SJSA1 (cell line): ENCODE measurements at regions not wholly inside any gene's neighbourhood (a gene's known extent, or its start where the extent isn't known, plus 50 kb on each side); places are given as distances from the start of the nearest gene placed in this dataset.

Experiments
- DNase-seq, 2 experiments: peaks; one replicate each; pipeline ENCODE4 v3.0.0-alpha.2; 2015 to 2020; ENCODE audit warnings: low spot score in 2 of 2, low read depth in 1 of 2
- H3K27ac ChIP-seq: fragments of 250-450 bp; sonication (Bioruptor Pico); 2 replicates; pipeline ENCODE4 v1.5.1; 2020; ENCODE audit warnings: mild to moderate bottlenecking, moderate library complexity
- H3K27me3 ChIP-seq: fragments of 250-450 bp; sonication (Bioruptor Pico); replicated peaks from 2 replicates; pipeline ENCODE4 v1.5.1; 2020; ENCODE audit warnings: mild to moderate bottlenecking, moderate library complexity
- H3K36me3 ChIP-seq: fragments of 250-450 bp; sonication (Bioruptor Pico); 2 replicates; pipeline ENCODE4 v1.5.1; 2020; ENCODE audit warnings: mild to moderate bottlenecking
- H3K4me1 ChIP-seq: fragments of 250-450 bp; sonication (Bioruptor Pico); replicated peaks from 2 replicates; pipeline ENCODE4 v1.6.1; 2021; ENCODE audit warnings: mild to moderate bottlenecking
- H3K4me3 ChIP-seq: fragments of 250-450 bp; sonication (Bioruptor Pico); 2 replicates; pipeline ENCODE4 v1.5.1; 2020; ENCODE audit warnings: mild to moderate bottlenecking
- H3K9me3 ChIP-seq: fragments of 250-450 bp; sonication (Bioruptor Pico); replicated peaks from 2 replicates; pipeline ENCODE4 v1.5.1; 2020; ENCODE audit warnings: mild to moderate bottlenecking

GRCh38 chr7:153920897-153921296 lies 131.3 kb upstream of the DPP6 start:
- Histone ChIP-seq H3K27me3 (no peaks in the 10 kb centered on the region), H3K4me3 (no peak overlapping the region), H3K9me3 (no peaks in the 10 kb centered on the region; the same call in 1 of the 2 replicates), H3K36me3 (no peaks in the 10 kb centered on the region), H3K4me1 (no peaks in the 10 kb centered on the region), H3K27ac (no peak overlapping the region)
- no peak for DNase-seq

GRCh38 chr7:153921408-153921807 lies 130.8 kb upstream of the DPP6 start:
- peaks cover 4% of the 10 kb centered on the region; the same call in 1 of the 2 replicates for H3K9me3 ChIP-seq
- no peaks in the 10 kb centered on the region for H3K36me3 ChIP-seq
- no peaks in the 10 kb centered on the region for H3K27me3 ChIP-seq
- H3K4me3 ChIP-seq = no peak overlapping the region
- DNase-seq = no peak
- H3K4me1 ChIP-seq = no peaks in the 10 kb centered on the region
- no peak overlapping the region for H3K27ac ChIP-seq

GRCh38 chr7:153930696-153931095 lies 121.5 kb upstream of the DPP6 start:
- no peak for DNase-seq
- H3K4me1 ChIP-seq = no peaks in the 10 kb centered on the region
- peaks cover 7% of the 10 kb centered on the region for H3K9me3 ChIP-seq
- H3K4me3 ChIP-seq = no peak overlapping the region
- no peak overlapping the region for H3K27ac ChIP-seq
- no peaks in the 10 kb centered on the region for H3K27me3 ChIP-seq
- H3K36me3 ChIP-seq = no peaks in the 10 kb centered on the region

- DNase-seq = no peak
- H3K36me3 ChIP-seq = no peaks in the 10 kb centered on the region
- H3K9me3 ChIP-seq = peaks cover 7% of the 10 kb centered on the region
- H3K27ac ChIP-seq = no peak overlapping the region
- no peaks in the 10 kb centered on the region for H3K27me3 ChIP-seq
- no peaks in the 10 kb centered on the region for H3K4me1 ChIP-seq
- no peak overlapping the region for H3K4me3 ChIP-seq
These were observed 118.2 kb upstream of the DPP6 start for GRCh38 chr7:153934048-153934447.

GRCh38 chr7:153934629-153935028 lies 117.6 kb upstream of the DPP6 start:
- no peaks in the 10 kb centered on the region for H3K36me3 ChIP-seq
- no peak for DNase-seq
- H3K9me3 ChIP-seq = peaks cover 7% of the 10 kb centered on the region
- H3K27me3 ChIP-seq = no peaks in the 10 kb centered on the region
- no peak overlapping the region for H3K4me3 ChIP-seq
- H3K27ac ChIP-seq = no peak overlapping the region
- no peaks in the 10 kb centered on the region for H3K4me1 ChIP-seq

- Histone ChIP-seq H3K9me3 (peaks cover 7% of the 10 kb centered on the region), H3K36me3 (no peaks in the 10 kb centered on the region), H3K27ac (no peak overlapping the region), H3K27me3 (no peaks in the 10 kb centered on the region), H3K4me3 (no peak overlapping the region), H3K4me1 (no peaks in the 10 kb centered on the region)
- no peak for DNase-seq
These were observed 117.1 kb upstream of the DPP6 start for GRCh38 chr7:153935095-153935494.

GRCh38 chr7:153938451-153938850 lies 113.7 kb upstream of the DPP6 start:
- Histone ChIP-seq H3K9me3 (peaks cover 7% of the 10 kb centered on the region), H3K4me3 (no peak overlapping the region), H3K27me3 (no peaks in the 10 kb centered on the region), H3K27ac (no peak overlapping the region), H3K4me1 (no peaks in the 10 kb centered on the region), H3K36me3 (no peaks in the 10 kb centered on the region)
- no peak for DNase-seq

- Histone ChIP-seq H3K4me3 (no peak overlapping the region), H3K36me3 (no peaks in the 10 kb centered on the region), H3K4me1 (no peaks in the 10 kb centered on the region), H3K27me3 (no peaks in the 10 kb centered on the region), H3K9me3 (peaks cover 7% of the 10 kb centered on the region), H3K27ac (no peak overlapping the region)
- no peak for DNase-seq
These were observed 113.0 kb upstream of the DPP6 start for GRCh38 chr7:153939177-153939576.

- peaks cover 7% of the 10 kb centered on the region for H3K9me3 ChIP-seq
- H3K27me3 ChIP-seq = no peaks in the 10 kb centered on the region
- H3K27ac ChIP-seq = no peak overlapping the region
- no peaks in the 10 kb centered on the region for H3K36me3 ChIP-seq
- no peak for DNase-seq
- H3K4me1 ChIP-seq = no peaks in the 10 kb centered on the region
- no peak overlapping the region for H3K4me3 ChIP-seq
These were observed 112.5 kb upstream of the DPP6 start for GRCh38 chr7:153939654-153940053.

GRCh38 chr7:153941061-153941460 lies 111.1 kb upstream of the DPP6 start:
- H3K36me3 ChIP-seq = no peaks in the 10 kb centered on the region
- DNase-seq = no peak
- no peak overlapping the region for H3K4me3 ChIP-seq
- H3K27me3 ChIP-seq = no peaks in the 10 kb centered on the region
- no peak overlapping the region for H3K27ac ChIP-seq
- H3K4me1 ChIP-seq = no peaks in the 10 kb centered on the region
- 0 out of 2 replicates have a peak, but pooled peaks cover under 1% of the 10 kb centered on the region for H3K9me3 ChIP-seq

- no peaks in the 10 kb centered on the region for H3K9me3 ChIP-seq
- no peaks in the 10 kb centered on the region for H3K36me3 ChIP-seq
- DNase-seq = no peak
- no peaks in the 10 kb centered on the region for H3K27me3 ChIP-seq
- no peak overlapping the region for H3K27ac ChIP-seq
- no peaks in the 10 kb centered on the region for H3K4me1 ChIP-seq
- no peak overlapping the region for H3K4me3 ChIP-seq
These were observed 110.2 kb upstream of the DPP6 start for GRCh38 chr7:153942036-153942435.

- Histone ChIP-seq H3K4me1 (no peaks in the 10 kb centered on the region), H3K36me3 (no peaks in the 10 kb centered on the region), H3K4me3 (no peak overlapping the region), H3K9me3 (no peaks in the 10 kb centered on the region), H3K27ac (no peak overlapping the region), H3K27me3 (no peaks in the 10 kb centered on the region)
- no peak for DNase-seq
These were observed 108.7 kb upstream of the DPP6 start for GRCh38 chr7:153943457-153943856.

GRCh38 chr7:153943861-153944260 lies 108.3 kb upstream of the DPP6 start:
- no peaks in the 10 kb centered on the region for H3K4me1 ChIP-seq
- DNase-seq = no peak
- H3K9me3 ChIP-seq = no peaks in the 10 kb centered on the region
- no peaks in the 10 kb centered on the region for H3K36me3 ChIP-seq
- H3K27ac ChIP-seq = no peak overlapping the region
- no peaks in the 10 kb centered on the region for H3K27me3 ChIP-seq
- no peak overlapping the region for H3K4me3 ChIP-seq

GRCh38 chr7:153948060-153948459 lies 104.1 kb upstream of the DPP6 start:
- Histone ChIP-seq H3K36me3 (no peaks in the 10 kb centered on the region), H3K27me3 (no peaks in the 10 kb centered on the region), H3K4me1 (no peaks in the 10 kb centered on the region), H3K4me3 (no peak overlapping the region), H3K9me3 (peaks cover 11% of the 10 kb centered on the region; the same call in 1 of the 2 replicates), H3K27ac (no peak overlapping the region)
- DNase-seq = no peak

- Histone ChIP-seq H3K27ac (no peak overlapping the region), H3K36me3 (no peaks in the 10 kb centered on the region), H3K4me3 (no peak overlapping the region), H3K9me3 (peaks cover 11% of the 10 kb centered on the region; the same call in 1 of the 2 replicates), H3K4me1 (no peaks in the 10 kb centered on the region), H3K27me3 (no peaks in the 10 kb centered on the region)
- no peak for DNase-seq
These were observed 100.9 kb upstream of the DPP6 start for GRCh38 chr7:153951316-153951715.
